ENCODE measurements at regions not wholly inside any gene's neighbourhood (a gene's known extent, or its start where the extent isn't known, plus 50 kb on each side); places are given as distances from the start of the nearest gene placed in this dataset.

DNA sequence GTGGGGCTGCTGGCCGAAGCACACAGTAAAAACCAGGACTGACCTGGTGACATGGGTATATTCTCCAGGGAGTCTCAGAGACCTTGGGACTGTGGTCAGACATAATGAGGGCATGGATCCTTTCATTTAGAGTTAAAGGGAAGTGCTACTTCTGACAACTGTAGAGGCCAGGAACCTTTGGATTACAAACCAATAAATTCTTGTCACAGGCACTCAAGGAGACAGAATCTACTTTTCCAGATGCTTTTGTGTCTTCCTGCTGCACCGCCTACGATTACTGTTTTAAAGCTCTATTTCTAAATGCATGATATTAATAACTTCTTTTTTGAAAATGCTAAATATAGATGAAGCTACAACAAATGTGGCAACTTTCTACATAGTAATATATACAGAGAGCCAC, 106.5 kb upstream of the LPAR1 start:
- WGBS = 93% methylated on average over 3 of the region's 3 CpGs
- Histone ChIP-seq H3K4me3 (ENCODE audit: low read length in 2 of 2) (no peak overlapping the region), H3K36me3 (ENCODE audit: control insufficient read depth in 2 of 2, insufficient read depth in 2 of 2, low read length in 1 of 2) (no peaks in the 10 kb centered on the region), H3K27me3 (ENCODE audit: control insufficient read depth in 2 of 2, insufficient read depth in 1 of 2, low read length in 1 of 2) (no peaks in the 10 kb centered on the region), H3K27ac (ENCODE audit: low read depth in 1 of 2, low read length in 1 of 2) (no peak overlapping the region), H3K9me3 (ENCODE audit: control insufficient read depth in 2 of 2, insufficient read depth in 1 of 2, low read length in 1 of 2) (no peaks in the 10 kb centered on the region), H3K4me1 (ENCODE audit: control insufficient read depth in 2 of 2, insufficient read depth in 2 of 2, low read length in 2 of 2) (no peaks in the 10 kb centered on the region)
- DNase-seq (ENCODE audit: low read depth in 6 of 9, low spot score in 9 of 9) = no peak

DNA sequence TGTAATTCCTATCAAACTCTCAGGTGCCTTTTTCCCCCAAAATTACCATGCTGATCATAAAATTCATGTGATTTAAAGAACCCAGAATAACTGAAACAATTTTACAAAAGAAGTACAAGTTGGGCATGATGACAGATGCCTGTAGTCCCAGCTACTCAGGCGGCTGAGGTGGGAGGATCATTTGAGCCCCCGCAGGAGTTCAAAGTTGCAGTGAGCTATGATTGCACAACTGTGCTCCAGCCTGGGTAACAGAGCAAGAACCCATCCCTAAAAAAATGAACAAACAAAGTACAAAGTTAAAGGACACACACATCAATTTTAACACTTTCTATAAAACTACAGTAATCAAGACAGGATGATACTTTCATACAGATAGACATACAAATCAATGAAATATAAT, 97.9 kb upstream of the LPAR1 start:
- H3K4me3 ChIP-seq (ENCODE audit: low read length in 2 of 2) = no peak overlapping the region
- no peaks in the 10 kb centered on the region for H3K27me3 ChIP-seq (ENCODE audit: control insufficient read depth in 2 of 2, insufficient read depth in 1 of 2, low read length in 1 of 2)
- H3K27ac ChIP-seq (ENCODE audit: low read depth in 1 of 2, low read length in 1 of 2) = no peak overlapping the region
- no peak for DNase-seq (ENCODE audit: low read depth in 6 of 9, low spot score in 9 of 9)
- no peaks in the 10 kb centered on the region for H3K9me3 ChIP-seq (ENCODE audit: control insufficient read depth in 2 of 2, insufficient read depth in 1 of 2, low read length in 1 of 2)
- WGBS = 99% methylated on average over 2 of the region's 2 CpGs
- no peaks in the 10 kb centered on the region for H3K36me3 ChIP-seq (ENCODE audit: control insufficient read depth in 2 of 2, insufficient read depth in 2 of 2, low read length in 1 of 2)
- H3K4me1 ChIP-seq (ENCODE audit: control insufficient read depth in 2 of 2, insufficient read depth in 2 of 2, low read length in 2 of 2) = no peaks in the 10 kb centered on the region

DNA sequence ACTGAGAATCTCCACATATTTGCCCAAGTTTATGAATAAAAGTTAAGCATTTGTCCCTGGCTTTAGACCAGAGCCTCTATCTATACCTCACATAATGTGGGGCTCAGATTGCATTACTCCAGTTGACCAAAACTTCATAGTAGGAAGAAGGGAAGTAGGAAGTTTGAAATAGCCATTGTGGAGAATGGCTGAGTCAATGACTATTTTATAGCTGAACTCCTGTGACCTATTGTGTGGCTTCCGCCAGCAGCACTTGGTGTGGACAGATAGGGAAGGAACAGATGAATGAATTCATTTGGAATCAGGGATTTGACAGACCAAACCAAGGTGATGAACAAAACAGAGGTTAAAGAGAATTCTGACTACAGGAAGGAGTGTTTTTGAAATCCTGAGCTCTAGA, 92.9 kb upstream of the LPAR1 start:
- no peak for DNase-seq (ENCODE audit: low read depth in 6 of 9, low spot score in 9 of 9)
- Histone ChIP-seq H3K27ac (ENCODE audit: low read depth in 1 of 2, low read length in 1 of 2) (no peak overlapping the region), H3K27me3 (ENCODE audit: control insufficient read depth in 2 of 2, insufficient read depth in 1 of 2, low read length in 1 of 2) (no peaks in the 10 kb centered on the region), H3K4me1 (ENCODE audit: control insufficient read depth in 2 of 2, insufficient read depth in 2 of 2, low read length in 2 of 2) (no peaks in the 10 kb centered on the region), H3K9me3 (ENCODE audit: control insufficient read depth in 2 of 2, insufficient read depth in 1 of 2, low read length in 1 of 2) (no peaks in the 10 kb centered on the region), H3K4me3 (ENCODE audit: low read length in 2 of 2) (no peak overlapping the region), H3K36me3 (ENCODE audit: control insufficient read depth in 2 of 2, insufficient read depth in 2 of 2, low read length in 1 of 2) (no peaks in the 10 kb centered on the region)
- WGBS = 95% methylated on average over 1 of the region's 1 CpG

DNA sequence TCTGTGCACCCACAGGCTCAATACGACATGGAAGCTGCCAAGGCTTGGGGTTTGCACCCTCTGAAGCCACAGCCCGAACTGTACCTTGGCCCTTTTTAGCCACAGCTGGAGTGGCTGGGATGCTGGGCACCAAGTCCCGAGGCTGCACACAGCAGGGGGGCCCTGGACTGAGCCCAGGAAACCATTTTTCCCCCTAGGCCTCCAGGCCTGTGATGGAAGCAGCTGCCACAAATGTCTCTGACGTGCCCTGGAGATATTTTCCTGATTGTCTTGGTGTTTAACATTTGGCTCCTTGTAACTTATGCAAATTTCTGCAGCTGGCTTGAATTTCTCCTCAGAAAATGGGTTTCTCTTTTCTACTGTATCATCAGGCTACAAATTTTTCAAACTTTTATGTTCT, 82.3 kb upstream of the LPAR1 start:
- no peak for DNase-seq (ENCODE audit: low read depth in 6 of 9, low spot score in 9 of 9)
- 88% methylated on average over 4 of the region's 4 CpGs for WGBS
- H3K4me1 ChIP-seq (ENCODE audit: control insufficient read depth in 2 of 2, insufficient read depth in 2 of 2, low read length in 2 of 2) = no peaks in the 10 kb centered on the region

DNA sequence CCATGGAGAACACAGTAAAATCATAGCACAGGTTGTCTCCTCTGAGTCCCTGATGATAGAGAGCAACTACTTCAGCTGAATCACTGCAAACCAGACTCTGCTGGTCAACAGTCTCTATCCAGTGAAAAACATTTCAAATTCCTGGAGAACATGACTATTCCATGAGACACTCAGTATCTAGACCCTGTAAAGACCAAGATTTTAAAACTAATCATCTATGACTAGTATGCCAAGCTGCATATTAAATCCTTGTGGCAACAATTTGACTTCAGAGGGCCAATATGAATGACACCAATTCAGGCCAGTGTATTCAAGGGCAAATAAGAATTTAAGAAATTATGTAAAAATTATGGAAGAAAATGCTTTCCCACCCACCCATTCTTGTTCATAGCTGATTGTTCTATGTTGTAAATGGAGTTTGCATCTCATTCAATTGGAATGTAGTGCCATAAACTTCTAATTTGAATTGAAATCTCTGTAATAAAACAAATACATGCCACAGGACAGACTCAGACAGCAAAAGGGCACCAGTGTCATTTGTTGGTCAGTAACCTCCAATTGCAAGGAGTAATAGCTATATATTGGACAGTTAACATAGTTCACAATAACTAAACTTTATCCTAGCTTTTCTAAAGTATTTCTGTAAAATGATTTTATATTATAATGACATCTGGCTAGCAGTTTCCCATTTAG, 80.1 kb upstream of the LPAR1 start:
- Histone ChIP-seq H3K4me1 (ENCODE audit: control insufficient read depth in 2 of 2, insufficient read depth in 2 of 2, low read length in 2 of 2) (no peaks in the 10 kb centered on the region), H3K27me3 (ENCODE audit: control insufficient read depth in 2 of 2, insufficient read depth in 1 of 2, low read length in 1 of 2) (no peaks in the 10 kb centered on the region), H3K9me3 (ENCODE audit: control insufficient read depth in 2 of 2, insufficient read depth in 1 of 2, low read length in 1 of 2) (peaks cover 0 to 6% of the 10 kb centered on the region in 2 donors), H3K27ac (ENCODE audit: low read depth in 1 of 2, low read length in 1 of 2) (no peak overlapping the region), H3K36me3 (ENCODE audit: control insufficient read depth in 2 of 2, insufficient read depth in 2 of 2, low read length in 1 of 2) (no peaks in the 10 kb centered on the region), H3K4me3 (ENCODE audit: low read length in 2 of 2) (no peak overlapping the region)
- no peak for DNase-seq (ENCODE audit: low read depth in 6 of 9, low spot score in 9 of 9)

More for the DNA sequence above, 82.3 kb upstream of the LPAR1 start:
- peaks cover 0 to 6% of the 10 kb centered on the region in 2 donors for H3K9me3 ChIP-seq (ENCODE audit: control insufficient read depth in 2 of 2, insufficient read depth in 1 of 2, low read length in 1 of 2)
- H3K27ac ChIP-seq (ENCODE audit: low read depth in 1 of 2, low read length in 1 of 2) = no peak overlapping the region
- no peaks in the 10 kb centered on the region for H3K36me3 ChIP-seq (ENCODE audit: control insufficient read depth in 2 of 2, insufficient read depth in 2 of 2, low read length in 1 of 2)
- H3K27me3 ChIP-seq (ENCODE audit: control insufficient read depth in 2 of 2, insufficient read depth in 1 of 2, low read length in 1 of 2) = no peaks in the 10 kb centered on the region
- H3K4me3 ChIP-seq (ENCODE audit: low read length in 2 of 2) = no peak overlapping the region

DNA sequence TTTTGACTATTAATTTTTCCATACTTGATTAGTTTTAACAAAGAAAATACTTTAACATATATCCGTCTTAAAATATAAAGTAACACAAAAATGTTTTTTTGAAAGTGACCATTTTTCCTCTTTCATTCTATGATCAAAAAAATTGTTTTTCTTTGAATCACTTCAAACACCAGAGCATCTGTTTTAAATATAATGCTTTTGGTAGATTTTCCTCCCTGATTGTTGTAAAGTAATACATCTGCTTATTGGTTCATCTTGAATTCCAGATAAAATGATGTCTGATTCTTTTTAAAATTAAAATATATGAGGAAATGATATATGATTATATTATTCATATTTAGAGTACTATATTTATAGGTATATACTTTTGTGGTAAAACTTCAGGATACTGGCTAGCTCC, 76.2 kb upstream of the LPAR1 start:
- no peak overlapping the region for H3K27ac ChIP-seq (ENCODE audit: low read depth in 1 of 2, low read length in 1 of 2)

DNA sequence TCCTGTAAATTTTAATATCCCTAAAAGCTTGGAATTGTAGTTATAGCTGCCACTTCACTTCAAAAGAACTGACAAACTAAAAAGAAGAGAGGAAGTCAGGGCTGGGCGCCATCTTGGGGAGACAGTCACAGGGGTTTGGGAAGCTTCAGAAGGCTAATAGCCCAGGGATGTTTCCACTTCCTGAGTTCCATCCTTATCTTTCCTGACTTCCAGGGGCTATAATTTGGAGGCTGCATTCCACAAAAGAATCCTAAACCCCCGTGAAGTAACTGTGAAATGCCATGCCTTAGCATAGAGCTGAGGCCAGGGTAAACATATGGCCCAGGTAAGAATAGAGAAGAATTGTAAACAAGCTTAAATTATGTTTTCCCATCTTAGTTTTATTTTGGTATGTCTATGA, 75.4 kb upstream of the LPAR1 start:
- Histone ChIP-seq H3K4me1 (ENCODE audit: control insufficient read depth in 2 of 2, insufficient read depth in 2 of 2, low read length in 2 of 2) (no peaks in the 10 kb centered on the region), H3K27me3 (ENCODE audit: control insufficient read depth in 2 of 2, insufficient read depth in 1 of 2, low read length in 1 of 2) (no peaks in the 10 kb centered on the region), H3K4me3 (ENCODE audit: low read length in 2 of 2) (no peak overlapping the region), H3K36me3 (ENCODE audit: control insufficient read depth in 2 of 2, insufficient read depth in 2 of 2, low read length in 1 of 2) (no peaks in the 10 kb centered on the region), H3K27ac (ENCODE audit: low read depth in 1 of 2, low read length in 1 of 2) (no peak overlapping the region), H3K9me3 (ENCODE audit: control insufficient read depth in 2 of 2, insufficient read depth in 1 of 2, low read length in 1 of 2) (no peaks in the 10 kb centered on the region)
- no peak for DNase-seq (ENCODE audit: low read depth in 6 of 9, low spot score in 9 of 9)
- 97% methylated on average over 2 of the region's 2 CpGs for WGBS

More for the DNA sequence above, 76.2 kb upstream of the LPAR1 start:
- Histone ChIP-seq H3K27me3 (ENCODE audit: control insufficient read depth in 2 of 2, insufficient read depth in 1 of 2, low read length in 1 of 2) (no peaks in the 10 kb centered on the region), H3K4me3 (ENCODE audit: low read length in 2 of 2) (no peak overlapping the region), H3K9me3 (ENCODE audit: control insufficient read depth in 2 of 2, insufficient read depth in 1 of 2, low read length in 1 of 2) (no peaks in the 10 kb centered on the region), H3K4me1 (ENCODE audit: control insufficient read depth in 2 of 2, insufficient read depth in 2 of 2, low read length in 2 of 2) (no peaks in the 10 kb centered on the region), H3K36me3 (ENCODE audit: control insufficient read depth in 2 of 2, insufficient read depth in 2 of 2, low read length in 1 of 2) (no peaks in the 10 kb centered on the region)
- 92% methylated on average over 1 of the region's 1 CpG for WGBS
- no peak for DNase-seq (ENCODE audit: low read depth in 6 of 9, low spot score in 9 of 9)

DNA sequence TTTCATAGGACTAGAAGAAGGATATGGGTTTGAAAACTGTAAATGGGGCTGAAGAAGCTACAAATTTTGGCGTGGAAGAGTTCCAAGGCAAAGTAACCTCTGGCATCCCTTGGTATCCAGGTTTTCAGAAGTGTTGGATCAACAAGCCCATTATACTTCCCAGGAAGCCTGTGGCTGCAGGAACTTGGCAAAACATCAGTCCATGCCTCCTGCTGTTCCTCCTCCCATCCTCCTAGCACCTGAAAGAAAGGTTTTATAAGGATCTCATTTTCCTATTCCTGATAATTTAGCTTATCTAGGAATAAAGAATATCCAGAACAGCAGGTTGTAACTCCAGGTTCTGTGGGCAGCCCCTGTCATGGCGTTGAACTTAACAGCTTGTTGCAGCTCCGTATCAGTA, 72.5 kb upstream of the LPAR1 start:
- H3K4me3 ChIP-seq (ENCODE audit: low read length in 2 of 2) = no peak overlapping the region
- no peak overlapping the region for H3K27ac ChIP-seq (ENCODE audit: low read depth in 1 of 2, low read length in 1 of 2)
- no peak for DNase-seq (ENCODE audit: low read depth in 6 of 9, low spot score in 9 of 9)
- no peaks in the 10 kb centered on the region for H3K36me3 ChIP-seq (ENCODE audit: control insufficient read depth in 2 of 2, insufficient read depth in 2 of 2, low read length in 1 of 2)
- H3K27me3 ChIP-seq (ENCODE audit: control insufficient read depth in 2 of 2, insufficient read depth in 1 of 2, low read length in 1 of 2) = no peaks in the 10 kb centered on the region
- 97% methylated on average over 3 of the region's 3 CpGs for WGBS
- H3K9me3 ChIP-seq (ENCODE audit: control insufficient read depth in 2 of 2, insufficient read depth in 1 of 2, low read length in 1 of 2) = no peaks in the 10 kb centered on the region
- H3K4me1 ChIP-seq (ENCODE audit: control insufficient read depth in 2 of 2, insufficient read depth in 2 of 2, low read length in 2 of 2) = no peaks in the 10 kb centered on the region

DNA sequence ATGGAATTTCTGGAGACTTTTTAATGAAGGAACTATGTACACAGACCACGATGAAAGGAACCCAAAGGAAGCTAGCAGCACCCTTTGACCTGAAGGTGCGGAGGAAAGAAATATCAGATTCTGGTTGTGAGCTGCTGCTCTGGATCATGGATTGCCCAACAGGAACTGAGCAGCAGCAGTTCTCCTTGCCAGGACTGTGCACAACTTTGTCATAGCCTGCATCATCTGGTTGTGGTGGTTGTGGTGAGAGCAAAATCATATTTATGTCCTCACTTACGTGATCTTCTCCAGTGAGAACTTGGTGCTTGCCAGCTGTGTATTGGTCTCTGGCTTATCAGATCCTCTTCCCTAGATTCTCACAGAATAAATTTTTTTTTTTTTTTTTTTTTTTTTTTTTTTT, 70.7 kb upstream of the LPAR1 start:
- DNase-seq (ENCODE audit: low read depth in 6 of 9, low spot score in 9 of 9) = no peak
- 78% methylated on average over 3 of the region's 3 CpGs for WGBS
- H3K4me3 ChIP-seq (ENCODE audit: low read length in 2 of 2) = no peak overlapping the region

DNA sequence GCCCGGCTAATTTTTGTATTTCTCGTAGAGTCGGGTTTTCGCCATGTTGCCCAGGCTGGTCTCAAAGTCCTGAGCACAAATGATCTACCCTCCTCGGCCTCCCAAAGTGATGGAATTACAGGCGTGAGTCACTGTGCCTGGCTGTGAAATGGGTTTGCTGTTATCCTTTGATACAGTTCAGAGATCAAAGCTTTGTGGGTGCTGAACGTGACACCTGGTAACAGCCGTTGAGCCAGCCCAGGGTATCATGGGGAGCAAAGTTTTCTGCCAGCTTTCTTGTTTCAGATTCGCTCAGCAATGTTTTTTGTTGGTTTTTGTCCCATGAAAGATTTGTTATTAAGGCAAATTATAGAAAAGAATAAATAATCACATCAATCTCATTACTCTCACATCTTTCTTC, 68.9 kb upstream of the LPAR1 start:
- DNase-seq (ENCODE audit: low read depth in 6 of 9, low spot score in 9 of 9) = no peak
- Histone ChIP-seq H3K9me3 (ENCODE audit: control insufficient read depth in 2 of 2, insufficient read depth in 1 of 2, low read length in 1 of 2) (no peaks in the 10 kb centered on the region), H3K4me1 (ENCODE audit: control insufficient read depth in 2 of 2, insufficient read depth in 2 of 2, low read length in 2 of 2) (no peaks in the 10 kb centered on the region), H3K4me3 (ENCODE audit: low read length in 2 of 2) (no peak overlapping the region), H3K36me3 (ENCODE audit: control insufficient read depth in 2 of 2, insufficient read depth in 2 of 2, low read length in 1 of 2) (no peaks in the 10 kb centered on the region), H3K27ac (ENCODE audit: low read depth in 1 of 2, low read length in 1 of 2) (no peak overlapping the region), H3K27me3 (ENCODE audit: control insufficient read depth in 2 of 2, insufficient read depth in 1 of 2, low read length in 1 of 2) (no peaks in the 10 kb centered on the region)
- 90% methylated on average over 9 of the region's 9 CpGs for WGBS

More for the DNA sequence above, 70.7 kb upstream of the LPAR1 start:
- H3K36me3 ChIP-seq (ENCODE audit: control insufficient read depth in 2 of 2, insufficient read depth in 2 of 2, low read length in 1 of 2) = no peaks in the 10 kb centered on the region
- no peaks in the 10 kb centered on the region for H3K9me3 ChIP-seq (ENCODE audit: control insufficient read depth in 2 of 2, insufficient read depth in 1 of 2, low read length in 1 of 2)
- H3K27ac ChIP-seq (ENCODE audit: low read depth in 1 of 2, low read length in 1 of 2) = no peak overlapping the region
- H3K4me1 ChIP-seq (ENCODE audit: control insufficient read depth in 2 of 2, insufficient read depth in 2 of 2, low read length in 2 of 2) = no peaks in the 10 kb centered on the region
- H3K27me3 ChIP-seq (ENCODE audit: control insufficient read depth in 2 of 2, insufficient read depth in 1 of 2, low read length in 1 of 2) = no peaks in the 10 kb centered on the region
